Upper lobe of right lung (tissue), 1 donor: ENCODE measurements at regions not wholly inside any gene's neighbourhood (a gene's known extent, or its start where the extent isn't known, plus 50 kb on each side); places are given as distances from the start of the nearest gene placed in this dataset.

Experiments used
- ATAC-seq: fragments of 200-7000 bp; cut with Tn5 transposase; one replicate; pipeline ENCODE4 v1.9.1; 2020; ENCODE audit warnings: mild to moderate bottlenecking, moderate library complexity
- DNase-seq: peaks from one replicate; pipeline ENCODE4 v3.0.0-alpha.2; 2020
- H3K27ac ChIP-seq: fragments of 200-600 bp; one replicate; pipeline ENCODE4 v1.8.0; 2022
- H3K27me3 ChIP-seq: fragments of 200-600 bp; one replicate; pipeline ENCODE4 v1.8.0; 2022; ENCODE audit warnings: mild to moderate bottlenecking
- H3K36me3 ChIP-seq: fragments of 200-600 bp; one replicate; pipeline ENCODE4 v1.8.0; 2022
- H3K4me1 ChIP-seq: fragments of 200-600 bp; one replicate; pipeline ENCODE4 v1.8.0; 2022
- H3K4me3 ChIP-seq: fragments of 200-600 bp; one replicate; pipeline ENCODE4 v1.8.0; 2022; ENCODE audit warnings: mild to moderate bottlenecking
- H3K9me3 ChIP-seq: fragments of 200-600 bp; one replicate; pipeline ENCODE4 v1.8.0; 2022
- CTCF ChIP-seq: fragments of 200-600 bp; IDR thresholded peaks from one replicate; pipeline ENCODE4 v1.8.0; 2022; ENCODE audit warnings: antibody characterized with exemption
- intact Hi-C: fragments of 100-400 bp; cut with DNase I; formaldehyde crosslinking; loops from one replicate; pipeline ENCODE4 v1.11.0; 2022
- donor health status: DM: no; HTN: yes; CAD: no; lungs with severe emphysema.

GRCh38 chr2:8614646-8615045 lies 67.2 kb upstream of the ID2 start:
- Histone ChIP-seq H3K4me3 (no peak overlapping the region), H3K36me3 (no peaks in the 10 kb centered on the region), H3K4me1 (no peaks in the 10 kb centered on the region), H3K27me3 (no peaks in the 10 kb centered on the region), H3K27ac (no peak overlapping the region), H3K9me3 (no peaks in the 10 kb centered on the region)
- intact Hi-C loops: no loop called here
- TF ChIP-seq CTCF: no peak
- no peak for ATAC-seq
- DNase-seq: peak; percentile 31

- intact Hi-C loops: no loop called here
- no peak for TF ChIP-seq CTCF
- ATAC-seq (no peak), DNase-seq (peak; percentile 38)
- H3K27me3 ChIP-seq: no peaks in the 10 kb centered on the region
- H3K4me1 ChIP-seq: no peaks in the 10 kb centered on the region
- H3K4me3 ChIP-seq: no peak overlapping the region
- no peak overlapping the region for H3K27ac ChIP-seq
- H3K36me3 ChIP-seq: no peaks in the 10 kb centered on the region
- H3K9me3 ChIP-seq: no peaks in the 10 kb centered on the region
These were observed 66.6 kb upstream of the ID2 start for GRCh38 chr2:8615252-8615575.

- no peak for TF ChIP-seq CTCF
- Histone ChIP-seq H3K4me3 (no peak overlapping the region), H3K27ac (no peak overlapping the region), H3K36me3 (no peaks in the 10 kb centered on the region), H3K4me1 (no peaks in the 10 kb centered on the region), H3K9me3 (no peaks in the 10 kb centered on the region), H3K27me3 (no peaks in the 10 kb centered on the region)
- intact Hi-C loops: no loop called here
- ATAC-seq (no peak), DNase-seq (peak; percentile 48)
These were observed 66.1 kb upstream of the ID2 start for GRCh38 chr2:8615576-8616281.

DNA sequence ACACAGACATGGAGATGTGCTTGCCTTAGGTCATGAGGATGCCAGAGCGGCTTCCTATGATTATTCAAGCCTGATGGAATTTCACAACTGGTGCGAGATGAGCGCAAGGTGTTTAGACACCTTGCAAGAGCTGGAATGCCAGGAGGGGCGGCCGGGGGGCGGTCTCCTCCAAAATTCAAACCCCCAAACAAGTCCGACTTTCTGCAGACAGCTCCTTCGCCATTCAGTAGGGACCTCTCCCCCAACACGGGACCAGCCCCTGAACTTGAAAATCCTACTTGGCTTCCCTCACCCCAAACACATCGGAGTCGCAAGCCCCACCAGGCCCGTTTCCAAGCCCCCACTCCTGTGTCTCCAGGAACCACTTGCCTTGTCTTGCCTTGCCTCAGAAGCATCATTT lies 64.8 kb upstream of the ID2 start:
- Histone ChIP-seq H3K36me3 (no peaks in the 10 kb centered on the region), H3K9me3 (no peaks in the 10 kb centered on the region), H3K27me3 (no peaks in the 10 kb centered on the region), H3K27ac (no peak overlapping the region), H3K4me3 (no peak overlapping the region), H3K4me1 (no peaks in the 10 kb centered on the region)
- ATAC-seq: no peak
- intact Hi-C loops: no loop called here
- peak; percentile 35 for DNase-seq
- TF ChIP-seq CTCF: no peak

GRCh38 chr2:8617590-8617989 lies 64.3 kb upstream of the ID2 start:
- Histone ChIP-seq H3K27ac (no peak overlapping the region), H3K36me3 (no peaks in the 10 kb centered on the region)
- peak; percentile 37 for DNase-seq

More at GRCh38 chr2:8617590-8617989, 64.3 kb upstream of the ID2 start:
- Histone ChIP-seq H3K27me3 (no peaks in the 10 kb centered on the region), H3K4me3 (no peak overlapping the region), H3K9me3 (no peaks in the 10 kb centered on the region), H3K4me1 (no peaks in the 10 kb centered on the region)
- ATAC-seq: no peak
- intact Hi-C loops: no loop called here
- TF ChIP-seq CTCF: no peak
